ENCODE measurements at regions not wholly inside any gene's neighbourhood (a gene's known extent, or its start where the extent isn't known, plus 50 kb on each side); places are given as distances from the start of the nearest gene placed in this dataset.

DNA sequence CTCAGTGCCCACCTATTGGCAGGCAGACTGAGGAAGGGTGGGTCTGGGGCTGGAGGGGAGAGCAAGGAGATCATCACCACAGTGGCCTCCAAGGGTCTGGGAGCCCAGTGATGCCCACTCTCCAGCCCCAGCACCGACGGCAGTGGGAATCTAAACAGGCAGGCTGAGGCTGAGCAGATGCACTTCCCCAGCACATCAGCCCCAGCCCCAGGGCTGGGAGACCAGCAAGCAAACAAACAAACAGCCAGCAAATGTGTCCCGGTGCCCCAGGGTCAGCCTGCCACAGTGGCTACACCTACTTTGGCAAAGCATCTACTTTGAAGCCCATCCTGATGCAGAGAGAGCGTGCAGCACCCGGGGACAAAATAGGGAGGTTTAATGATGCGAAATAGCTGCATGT, 216.3 kb upstream of the ZC3H12A start:
- peak in 2 of 8 experiments; percentile 2 to 7 for ATAC-seq (replicated peaks in 6 of 8)
- H3K4me3 ChIP-seq, result no peak overlapping the region
- H3K4me1 ChIP-seq (replicated peaks in 1 of 2), result peaks cover 38 to 40% of the 10 kb centered on the region in 2 donors
- in situ Hi-C loops (cut with MboI; ENCODE audit: low pct_unique_long_range_greater_than_20kb in 2 of 9, low sequenced_read_pairs in 9 of 9, unreplicated experiment in 9 of 9), result no loop called here
- WGBS, 10 experiments, result 0 to 49% (median 20%) methylated on average over 1 to 6 of the region's 6 CpGs; no CpG with 5 or more reads in 3 of the 10 experiments
- H3K27ac ChIP-seq, result peak overlapping the region in 1 of 2 donors; percentile 58

DNA sequence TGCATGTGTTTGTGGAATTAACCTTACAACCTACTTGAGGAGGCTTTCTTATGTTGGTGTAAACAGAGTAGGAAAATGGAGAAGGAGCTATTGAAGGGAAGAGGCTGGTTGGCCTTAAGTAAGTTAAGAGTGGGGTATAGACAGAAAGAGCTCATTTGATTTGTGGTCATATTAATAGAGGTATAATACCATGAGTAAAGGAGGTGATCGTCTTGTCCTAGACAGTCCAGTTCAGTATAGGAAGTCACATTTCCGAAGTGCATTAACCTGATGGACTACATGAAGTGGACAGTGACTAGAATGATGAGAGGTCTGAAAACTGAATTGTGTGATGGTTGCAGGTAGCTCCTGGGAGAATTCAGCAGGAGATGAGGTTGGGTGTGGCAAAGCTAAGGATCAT, 215.4 kb upstream of the ZC3H12A start:
- Histone ChIP-seq H3K4me1 (replicated peaks in 1 of 2) (peaks cover 38 to 40% of the 10 kb centered on the region in 2 donors), H3K4me3 (no peak overlapping the region), H3K27ac (no peak overlapping the region)
- in situ Hi-C loops (cut with MboI; ENCODE audit: low pct_unique_long_range_greater_than_20kb in 2 of 9, low sequenced_read_pairs in 9 of 9, unreplicated experiment in 9 of 9), result no loop called here
- WGBS, 10 experiments, result 0 to 82% (median 57%) methylated on average over 1 to 2 of the region's 2 CpGs; no CpG with 5 or more reads in 3 of the 10 experiments
- no peak for ATAC-seq (replicated peaks in 6 of 8)

DNA sequence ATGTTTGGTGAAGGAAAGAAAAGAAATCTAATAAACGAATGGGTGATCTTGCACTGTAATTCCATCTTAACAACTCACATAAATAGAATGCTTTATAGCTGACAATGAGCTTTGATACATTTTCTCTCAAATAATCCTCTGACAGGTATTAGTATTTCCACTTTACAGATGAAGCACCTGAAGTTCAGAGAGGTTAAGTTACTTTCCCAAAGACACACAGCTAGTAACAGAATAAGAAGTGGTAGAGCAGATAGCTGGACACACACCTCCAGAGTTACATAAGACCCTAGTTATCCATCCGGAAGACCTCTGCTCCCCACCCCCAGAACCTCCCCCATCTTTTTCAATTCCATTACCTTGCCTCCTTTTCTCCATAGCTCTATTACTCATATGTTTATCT, 213.3 kb upstream of the ZC3H12A start:
- no peak for ATAC-seq (replicated peaks in 6 of 8)
- WGBS, 10 experiments, result 0 to 60% (median 33%) methylated on average over 1 to 2 of the region's 2 CpGs; no CpG with 5 or more reads in 3 of the 10 experiments
- in situ Hi-C loops (cut with MboI; ENCODE audit: low pct_unique_long_range_greater_than_20kb in 2 of 9, low sequenced_read_pairs in 9 of 9, unreplicated experiment in 9 of 9), result no loop called here
- no peak overlapping the region for H3K27ac ChIP-seq
- no peak overlapping the region for H3K4me3 ChIP-seq
- H3K4me1 ChIP-seq (replicated peaks in 1 of 2), result peaks cover 27 to 31% of the 10 kb centered on the region in 2 donors

DNA sequence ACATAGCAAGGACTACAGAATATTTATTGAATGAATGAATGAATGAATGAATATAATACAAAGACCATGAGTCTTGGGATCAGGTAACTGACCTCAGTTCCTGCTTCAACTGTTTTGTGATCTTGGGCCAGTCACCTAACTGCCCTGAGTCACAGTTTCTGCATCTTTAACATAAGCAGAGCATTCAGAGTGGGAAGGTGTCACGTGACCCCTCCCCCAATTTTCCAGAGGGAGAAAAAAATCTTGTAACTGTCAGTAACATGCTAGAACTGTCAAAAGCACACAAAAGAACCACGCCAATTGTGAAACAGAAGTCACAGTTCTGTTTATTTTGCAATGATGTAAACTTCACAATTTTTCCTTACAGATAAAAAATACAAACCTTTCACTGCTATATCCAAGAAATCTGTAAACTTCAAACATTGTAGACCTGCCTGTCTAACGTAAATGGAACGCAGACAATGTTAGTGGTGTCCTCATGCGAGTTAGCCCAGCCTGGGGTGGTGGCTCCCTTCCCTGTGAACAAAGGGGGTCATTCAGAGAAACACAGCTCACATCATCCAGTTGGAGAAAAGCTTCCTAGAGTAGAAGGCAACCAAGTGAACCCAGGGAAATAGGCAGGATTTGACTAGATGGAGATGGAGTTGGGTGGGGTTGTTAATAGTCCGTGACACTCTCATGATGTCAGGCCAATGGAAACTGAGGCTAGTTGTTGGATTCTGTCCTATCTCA, 211.8 kb upstream of the ZC3H12A start:
- in situ Hi-C loops (cut with MboI; ENCODE audit: low pct_unique_long_range_greater_than_20kb in 2 of 9, low sequenced_read_pairs in 9 of 9, unreplicated experiment in 9 of 9), result no loop called here
- WGBS, 10 experiments, result 0 to 80% (median 46%) methylated on average over 1 to 6 of the region's 6 CpGs; no CpG with 5 or more reads in 1 of the 10 experiments

DNA sequence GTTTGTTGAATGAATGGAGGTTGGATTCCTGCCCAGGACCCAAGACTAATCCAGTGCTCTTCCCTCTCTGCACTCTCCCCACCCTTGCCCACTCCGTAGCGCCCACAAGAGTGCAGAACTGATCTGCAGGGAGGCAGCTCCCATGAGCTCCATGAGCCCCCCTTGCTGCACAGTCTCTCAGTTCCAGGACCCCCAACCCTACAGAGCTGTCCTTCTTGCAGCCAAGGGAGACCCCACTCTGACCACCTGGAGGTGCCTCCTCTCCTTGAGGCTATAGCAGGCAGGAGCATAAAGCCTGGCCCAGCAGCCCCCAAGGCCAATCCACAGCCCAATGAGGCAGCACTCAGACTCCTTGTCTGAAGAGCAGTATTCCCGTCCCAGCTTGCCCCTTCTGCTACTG, 209.2 kb upstream of the ZC3H12A start:
- no peak overlapping the region for H3K4me3 ChIP-seq
- no peak for ATAC-seq (replicated peaks in 6 of 8)
- 0 to 100% (median 74%) methylated on average over 2 to 3 of the region's 3 CpGs; no CpG with 5 or more reads in 5 of the 10 experiments for WGBS, 10 experiments
- peaks cover 17 to 19% of the 10 kb centered on the region in 2 donors for H3K4me1 ChIP-seq (replicated peaks in 1 of 2)
- in situ Hi-C loops (cut with MboI; ENCODE audit: low pct_unique_long_range_greater_than_20kb in 2 of 9, low sequenced_read_pairs in 9 of 9, unreplicated experiment in 9 of 9), result no loop called here
- no peak overlapping the region for H3K27ac ChIP-seq

More for the DNA sequence above, 211.8 kb upstream of the ZC3H12A start:
- Histone ChIP-seq H3K4me1 (replicated peaks in 1 of 2) (peaks cover 26 to 29% of the 10 kb centered on the region in 2 donors), H3K4me3 (no peak overlapping the region), H3K27ac (no peak overlapping the region)
- ATAC-seq (replicated peaks in 6 of 8), result no peak

DNA sequence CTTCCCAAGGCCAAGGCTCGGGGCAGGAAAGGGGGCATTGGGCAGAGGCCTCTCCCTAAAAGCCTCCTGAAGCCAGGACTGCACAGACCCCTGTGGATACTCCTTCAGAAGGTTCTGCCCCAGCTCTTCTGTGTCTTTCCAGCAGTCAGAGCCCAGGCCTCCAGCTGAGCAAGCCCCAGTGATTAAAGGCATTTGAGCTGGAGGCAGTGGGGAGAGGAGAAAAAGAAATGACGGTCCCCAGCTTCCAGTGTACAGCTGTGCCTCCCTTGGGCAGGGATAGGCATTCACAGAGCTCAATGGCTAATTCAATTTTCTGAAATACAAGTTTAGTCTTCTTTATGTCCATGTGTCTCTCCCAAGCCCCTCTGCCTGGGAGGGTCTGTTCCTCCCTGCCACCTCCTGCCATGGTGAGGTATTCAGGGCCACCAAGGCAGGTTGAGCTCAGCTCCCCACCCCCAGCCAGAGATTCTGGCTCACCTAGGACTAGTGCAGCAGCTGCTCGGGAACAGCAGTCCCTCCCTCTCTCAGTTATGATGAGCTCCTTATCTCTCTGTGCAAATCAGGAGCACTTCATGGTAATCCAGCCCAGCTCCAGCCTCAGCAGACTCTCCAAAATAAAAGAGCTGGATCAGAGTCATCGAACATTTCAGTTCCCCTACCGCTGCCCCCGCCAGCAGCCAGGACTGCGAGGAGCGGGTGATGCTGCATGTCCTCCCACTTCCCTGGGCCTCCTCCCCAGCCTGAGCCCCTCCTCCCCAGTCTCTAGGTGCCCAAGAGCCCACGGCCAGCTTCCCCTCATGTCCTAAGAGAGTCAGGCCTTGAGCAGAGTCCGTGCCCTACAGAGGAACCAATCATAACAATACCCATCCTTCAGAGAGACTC, 208.4 kb upstream of the ZC3H12A start:
- 0 to 63% (median 55%) methylated on average over 1 to 8 of the region's 10 CpGs; no CpG with 5 or more reads in 4 of the 10 experiments for WGBS, 10 experiments
- Histone ChIP-seq H3K4me3 (no peak overlapping the region), H3K4me1 (replicated peaks in 1 of 2) (peaks cover 17 to 19% of the 10 kb centered on the region in 2 donors), H3K27ac (no peak overlapping the region)
- in situ Hi-C loops (cut with MboI; ENCODE audit: low pct_unique_long_range_greater_than_20kb in 2 of 9, low sequenced_read_pairs in 9 of 9, unreplicated experiment in 9 of 9), result no loop called here
- peak in 4 of 8 experiments; percentile 4 to 46 (median 37) for ATAC-seq (replicated peaks in 6 of 8)

DNA sequence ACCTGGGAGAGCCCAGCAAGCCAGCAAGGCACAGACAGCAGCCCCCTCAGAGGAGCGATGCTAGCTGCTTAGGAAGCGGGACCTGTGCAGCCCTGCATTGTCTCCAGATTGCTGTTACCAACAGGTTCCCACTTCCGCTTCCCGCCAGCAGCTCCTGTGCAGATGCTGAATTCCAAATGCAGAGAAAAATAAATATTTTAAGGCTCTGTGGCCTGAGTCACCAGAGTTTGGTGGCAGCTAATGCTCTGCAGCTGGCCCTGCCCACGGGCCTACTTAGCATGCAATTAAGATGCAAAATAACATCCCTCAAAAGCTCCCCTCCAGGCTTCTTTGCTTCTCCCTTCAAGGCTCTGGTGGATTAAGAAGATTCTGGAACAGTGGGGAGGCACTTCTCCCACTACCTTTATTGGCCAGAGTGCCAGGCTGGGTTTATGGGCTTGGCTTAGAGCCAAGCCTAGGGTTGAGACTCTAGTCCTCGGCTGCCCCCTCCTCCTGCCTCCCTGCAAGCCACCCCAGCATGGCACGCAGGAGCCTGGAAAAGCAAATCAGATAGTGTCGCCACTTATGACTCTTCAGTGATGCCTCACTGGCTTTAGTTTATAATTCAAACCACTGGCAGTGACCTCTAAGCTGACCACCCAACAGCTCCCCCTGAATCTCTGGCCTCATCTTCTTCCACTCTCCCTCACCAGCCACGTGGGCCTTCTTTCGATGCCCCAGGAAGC, 207.1 kb upstream of the ZC3H12A start:
- Histone ChIP-seq H3K4me1 (replicated peaks in 1 of 2) (peaks cover 17 to 19% of the 10 kb centered on the region in 2 donors), H3K27ac (peak overlapping the region in 1 of 2 donors; percentile 2), H3K4me3 (no peak overlapping the region)
- WGBS, 10 experiments, result 7 to 100% (median 49%) methylated on average over 1 to 9 of the region's 10 CpGs
- in situ Hi-C loops (cut with MboI; ENCODE audit: low pct_unique_long_range_greater_than_20kb in 2 of 9, low sequenced_read_pairs in 9 of 9, unreplicated experiment in 9 of 9), result no loop called here
- peak; percentile 82 to 98 (median 88) for ATAC-seq (replicated peaks in 6 of 8)

DNA sequence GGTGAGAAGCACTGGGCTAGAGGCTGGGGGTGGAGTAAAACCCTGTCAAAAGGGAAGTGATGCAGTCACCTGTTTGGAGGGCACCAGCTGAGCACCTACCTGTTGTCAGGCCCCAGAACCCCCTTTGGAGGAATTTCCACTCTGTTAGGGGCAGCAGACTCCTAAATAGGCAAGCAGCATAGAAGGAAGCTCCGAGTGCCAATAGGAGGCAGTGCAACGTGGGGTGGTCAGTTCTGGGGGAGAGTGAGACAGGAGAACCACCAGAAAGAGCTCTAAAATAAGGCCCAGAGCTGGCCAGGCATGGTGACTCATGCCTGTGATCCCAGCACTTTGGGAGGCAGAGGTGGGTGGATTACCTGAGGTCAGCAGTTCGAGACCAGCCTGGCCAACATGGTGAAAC, 203.7 kb upstream of the ZC3H12A start:
- no peak for ATAC-seq (replicated peaks in 6 of 8)
- Histone ChIP-seq H3K27ac (no peak overlapping the region), H3K4me1 (replicated peaks in 1 of 2) (peaks cover 31 to 32% of the 10 kb centered on the region in 2 donors), H3K4me3 (no peak overlapping the region)
- in situ Hi-C loops (cut with MboI; ENCODE audit: low pct_unique_long_range_greater_than_20kb in 2 of 9, low sequenced_read_pairs in 9 of 9, unreplicated experiment in 9 of 9), result no loop called here
- 0 to 73% (median 33%) methylated on average over 1 to 3 of the region's 3 CpGs; no CpG with 5 or more reads in 4 of the 10 experiments for WGBS, 10 experiments

DNA sequence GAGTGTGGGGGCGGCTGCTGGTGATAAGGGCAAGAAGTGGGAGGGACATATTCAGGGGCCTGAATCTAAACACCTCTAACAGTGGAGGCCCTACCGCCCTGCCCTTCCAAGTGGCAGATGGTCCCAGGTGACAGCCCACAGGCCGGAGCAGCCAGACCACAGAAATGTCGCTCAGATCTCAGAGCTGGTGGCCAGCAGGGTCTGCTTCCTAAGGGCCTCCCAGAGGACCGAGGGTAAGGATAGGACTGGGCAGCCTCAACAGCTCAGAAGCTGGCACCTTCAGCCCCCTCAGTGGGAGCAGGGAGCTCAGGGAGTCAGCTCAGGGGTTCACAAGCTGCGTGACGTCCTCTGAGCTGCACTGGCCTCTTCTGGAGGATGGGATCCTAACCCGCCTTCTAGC, 201.8 kb upstream of the ZC3H12A start:
- H3K27ac ChIP-seq, result no peak overlapping the region
- H3K4me1 ChIP-seq (replicated peaks in 1 of 2), result peaks cover 13 to 16% of the 10 kb centered on the region in 2 donors
- no peak overlapping the region for H3K4me3 ChIP-seq
- no peak for ATAC-seq (replicated peaks in 6 of 8)
- in situ Hi-C loops (cut with MboI; ENCODE audit: low pct_unique_long_range_greater_than_20kb in 2 of 9, low sequenced_read_pairs in 9 of 9, unreplicated experiment in 9 of 9), result no loop called here
- WGBS, 10 experiments, result 0 to 84% (median 52%) methylated on average over 1 to 8 of the region's 8 CpGs; no CpG with 5 or more reads in 4 of the 10 experiments

DNA sequence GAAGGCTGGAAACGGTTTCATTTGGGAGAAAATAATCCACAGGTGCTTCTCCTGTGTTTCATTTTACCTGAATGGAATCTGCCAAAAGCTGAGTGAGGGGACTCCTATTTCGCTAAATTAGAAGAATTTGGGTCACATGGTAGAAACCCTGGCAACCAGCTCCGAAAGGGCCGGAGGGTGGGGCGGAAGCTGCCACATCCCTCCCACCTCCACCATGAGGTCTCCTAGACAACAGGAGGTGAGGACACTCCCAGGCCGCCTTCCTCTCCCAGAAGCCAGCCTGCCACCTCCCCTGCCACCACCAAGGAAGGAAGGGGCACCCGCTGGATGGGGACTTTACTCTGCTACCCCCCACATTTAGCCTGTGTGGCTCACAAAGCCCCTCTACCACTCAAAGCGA, 199.9 kb upstream of the ZC3H12A start:
- in situ Hi-C loops (cut with MboI; ENCODE audit: low pct_unique_long_range_greater_than_20kb in 2 of 9, low sequenced_read_pairs in 9 of 9, unreplicated experiment in 9 of 9), result no loop called here
- peaks cover 13 to 16% of the 10 kb centered on the region in 2 donors for H3K4me1 ChIP-seq (replicated peaks in 1 of 2)
- 0 to 73% (median 68%) methylated on average over 1 to 7 of the region's 8 CpGs; no CpG with 5 or more reads in 4 of the 10 experiments for WGBS, 10 experiments
- H3K4me3 ChIP-seq, result no peak overlapping the region
- peak in 3 of 8 experiments; percentile 22 to 47 (median 42) for ATAC-seq (replicated peaks in 6 of 8)
- H3K27ac ChIP-seq, result no peak overlapping the region

DNA sequence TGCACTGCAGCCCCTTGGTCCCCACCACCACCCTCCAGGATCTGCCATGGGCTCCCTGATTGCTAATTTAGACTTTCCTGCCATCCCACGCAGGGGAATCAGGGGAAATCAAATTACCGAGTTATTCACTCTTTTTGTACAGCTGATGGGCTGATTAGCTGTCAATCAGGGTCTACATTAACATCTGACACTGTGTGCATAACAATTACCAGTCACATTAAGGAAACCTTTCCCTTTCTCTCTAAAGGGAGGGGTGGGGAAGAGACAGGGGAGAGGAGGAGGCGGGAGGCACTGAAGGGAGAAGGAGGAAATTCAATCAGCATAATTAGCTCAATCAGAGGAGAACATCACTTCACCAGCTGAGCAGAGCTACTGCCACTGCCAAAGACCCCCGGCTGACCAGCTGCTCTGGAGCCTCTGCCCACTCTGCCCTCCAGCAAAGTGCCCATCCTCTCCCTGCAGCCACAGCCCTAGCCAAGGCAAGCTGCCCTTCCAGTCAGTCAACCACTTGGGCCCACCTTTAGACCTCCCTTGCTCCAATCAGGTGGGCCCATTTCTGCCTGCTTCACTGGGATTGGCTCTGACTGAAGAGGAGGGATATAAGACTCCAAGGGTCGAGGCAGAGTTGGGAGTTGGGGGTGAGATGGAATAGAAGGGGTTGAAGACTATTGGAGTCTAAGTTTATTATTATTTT, 199.3 kb upstream of the ZC3H12A start:
- H3K27ac ChIP-seq, result no peak overlapping the region
- in situ Hi-C loops (cut with MboI; ENCODE audit: low pct_unique_long_range_greater_than_20kb in 2 of 9, low sequenced_read_pairs in 9 of 9, unreplicated experiment in 9 of 9), result no loop called here
- 0 to 45% (median 27%) methylated on average over 1 to 5 of the region's 5 CpGs; no CpG with 5 or more reads in 4 of the 10 experiments for WGBS, 10 experiments
- H3K4me1 ChIP-seq (replicated peaks in 1 of 2), result peaks cover 13 to 16% of the 10 kb centered on the region in 2 donors
- peak in 6 of 8 experiments; percentile 33 to 76 (median 60) for ATAC-seq (replicated peaks in 6 of 8)
- H3K4me3 ChIP-seq, result no peak overlapping the region

DNA sequence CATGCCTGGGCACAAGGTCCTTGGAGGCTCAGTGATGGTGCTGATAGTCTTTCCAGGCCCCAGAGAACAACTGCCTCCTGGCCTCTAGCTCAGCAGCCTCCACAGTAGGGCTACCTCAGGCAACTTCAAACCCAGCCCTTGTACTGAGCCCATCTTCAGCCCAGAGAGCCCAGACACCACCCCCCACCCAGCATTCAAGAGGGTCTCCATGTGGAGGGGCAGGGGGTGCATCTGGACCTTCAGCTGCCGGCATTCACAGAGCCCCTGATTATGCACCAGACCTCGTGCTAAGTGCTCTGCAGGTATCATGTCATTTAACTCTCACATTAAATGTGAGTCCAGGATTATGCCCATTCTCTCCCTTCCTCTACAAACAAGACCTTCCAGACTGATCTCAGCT, 197.0 kb upstream of the ZC3H12A start:
- H3K4me1 ChIP-seq (replicated peaks in 1 of 2), result peaks cover 16 to 19% of the 10 kb centered on the region in 2 donors
- in situ Hi-C loops (cut with MboI; ENCODE audit: low pct_unique_long_range_greater_than_20kb in 2 of 9, low sequenced_read_pairs in 9 of 9, unreplicated experiment in 9 of 9), result no loop called here
- H3K4me3 ChIP-seq, result no peak overlapping the region
- H3K27ac ChIP-seq, result no peak overlapping the region
- no peak for ATAC-seq (replicated peaks in 6 of 8)
- 0 to 100% (median 46%) methylated on average over 1 to 2 of the region's 2 CpGs; no CpG with 5 or more reads in 6 of the 10 experiments for WGBS, 10 experiments

Data from motor neuron (in vitro differentiated cells).